ENCODE measurements at regions not wholly inside any gene's neighbourhood (a gene's known extent, or its start where the extent isn't known, plus 50 kb on each side); places are given as distances from the start of the nearest gene placed in this dataset.

GRCh38 chr10:47140761-47141348 lies 159.1 kb upstream of the GDF10 start:
- no peak for FAIRE-seq
- no peak for DNase-seq (ENCODE audit: low spot score in 2 of 2)

GRCh38 chr10:47141349-47141748 lies 158.6 kb upstream of the GDF10 start:
- no peak for DNase-seq (ENCODE audit: low spot score in 2 of 2)
- no peak for FAIRE-seq

GRCh38 chr10:47143072-47143471 lies 156.9 kb upstream of the GDF10 start:
- no peak for FAIRE-seq
- DNase-seq (ENCODE audit: low spot score in 2 of 2) = no peak

- FAIRE-seq (no peak), DNase-seq (ENCODE audit: low spot score in 2 of 2) (no peak)
Measured at GRCh38 chr10:47143473-47143872, 156.5 kb upstream of the GDF10 start.

- FAIRE-seq (no peak), DNase-seq (ENCODE audit: low spot score in 2 of 2) (no peak)
Measured at GRCh38 chr10:47144525-47144924, 155.5 kb upstream of the GDF10 start.

- no peak for FAIRE-seq
- no peak for DNase-seq (ENCODE audit: low spot score in 2 of 2)
Measured at GRCh38 chr10:47145290-47145934, 154.6 kb upstream of the GDF10 start.

GRCh38 chr10:47146572-47146971 lies 153.4 kb upstream of the GDF10 start:
- FAIRE-seq = no peak
- no peak for DNase-seq (ENCODE audit: low spot score in 2 of 2)

- FAIRE-seq (no peak), DNase-seq (ENCODE audit: low spot score in 2 of 2) (no peak)
Measured at GRCh38 chr10:47147186-47147585, 152.8 kb upstream of the GDF10 start.

- DNase-seq (ENCODE audit: low spot score in 2 of 2) (no peak), FAIRE-seq (no peak)
Measured at GRCh38 chr10:47150581-47150980, 149.4 kb upstream of the GDF10 start.

GRCh38 chr10:47151920-47152319 lies 148.1 kb upstream of the GDF10 start:
- no peak for DNase-seq (ENCODE audit: low spot score in 2 of 2)
- FAIRE-seq = no peak

- no peak for DNase-seq (ENCODE audit: low spot score in 2 of 2)
- no peak for FAIRE-seq
Measured at GRCh38 chr10:47152861-47153349, 147.1 kb upstream of the GDF10 start.

- DNase-seq (ENCODE audit: low spot score in 2 of 2) = no peak
- no peak for FAIRE-seq
Measured at GRCh38 chr10:47154762-47155161, 145.2 kb upstream of the GDF10 start.

- FAIRE-seq (no peak), DNase-seq (ENCODE audit: low spot score in 2 of 2) (no peak)
Measured at GRCh38 chr10:47156873-47157272, 143.1 kb upstream of the GDF10 start.

GRCh38 chr10:47158116-47159071 lies 141.6 kb upstream of the GDF10 start:
- FAIRE-seq = no peak
- DNase-seq (ENCODE audit: low spot score in 2 of 2) = no peak

GRCh38 chr10:47159361-47160260 lies 140.4 kb upstream of the GDF10 start:
- FAIRE-seq (no peak), DNase-seq (ENCODE audit: low spot score in 2 of 2) (no peak)

GRCh38 chr10:47160261-47160908 lies 139.6 kb upstream of the GDF10 start:
- DNase-seq (ENCODE audit: low spot score in 2 of 2) (no peak), FAIRE-seq (no peak)

GRCh38 chr10:47160967-47161366 lies 139.0 kb upstream of the GDF10 start:
- FAIRE-seq (no peak), DNase-seq (ENCODE audit: low spot score in 2 of 2) (no peak)

GRCh38 chr10:47161465-47161864 lies 138.5 kb upstream of the GDF10 start:
- no peak for DNase-seq (ENCODE audit: low spot score in 2 of 2)
- no peak for FAIRE-seq

- FAIRE-seq (no peak), DNase-seq (ENCODE audit: low spot score in 2 of 2) (no peak)
Measured at GRCh38 chr10:47164126-47164799, 135.7 kb upstream of the GDF10 start.

All from frontal cortex (tissue), 3 donors.